T47D (cell line): ENCODE measurements at regions not wholly inside any gene's neighbourhood (a gene's known extent, or its start where the extent isn't known, plus 50 kb on each side); places are given as distances from the start of the nearest gene placed in this dataset.
"Not testable (repeated sequence)": the region's sequence is repeated elsewhere in the genome, so short reads cannot be mapped to it uniquely, and the experiment has no call there.

Experiments used
- DNase-seq, 2 experiments: peaks; one replicate each; pipeline versions ENCODE4 v3.0.0 to v3.0.0-alpha.2; 2011 to 2012; ENCODE audit warnings: low read depth in 1 of 2, low spot score in 1 of 2
- JUND ChIP-seq: IDR thresholded peaks from 2 replicates; pipeline ENCODE4 v1.6.1; 2012; ENCODE audit warnings: low read depth
- in situ Hi-C: cut with HindIII; loops from 2 replicates; pipeline ENCODE4 v1.10.0; 2016; ENCODE audit warnings: low sequenced_read_pairs, low pct_unique_long_range_greater_than_20kb

DNA sequence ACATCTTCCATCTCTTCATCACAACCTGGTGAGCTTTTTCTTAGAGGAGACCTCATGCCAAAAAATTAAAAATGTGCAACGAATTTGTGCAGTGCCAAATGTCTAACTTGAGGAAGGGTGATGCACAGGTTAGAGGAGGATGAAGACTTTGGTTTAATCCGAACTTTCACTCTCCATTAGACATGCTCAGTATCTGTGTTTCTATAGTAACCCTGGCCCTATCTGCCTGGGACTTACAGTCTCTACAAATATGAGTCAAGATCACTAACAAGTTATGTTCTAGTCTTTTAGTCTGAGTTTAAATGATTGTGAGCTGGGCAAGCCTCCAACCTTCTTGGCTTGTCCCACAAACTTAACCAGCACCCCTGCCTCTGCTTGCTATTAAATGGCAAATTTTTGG, 377.0 kb downstream of the BMP2 start:
- DNase-seq, result no peak
- in situ Hi-C loops, result no loop called here
- TF ChIP-seq JUND, result no peak

DNA sequence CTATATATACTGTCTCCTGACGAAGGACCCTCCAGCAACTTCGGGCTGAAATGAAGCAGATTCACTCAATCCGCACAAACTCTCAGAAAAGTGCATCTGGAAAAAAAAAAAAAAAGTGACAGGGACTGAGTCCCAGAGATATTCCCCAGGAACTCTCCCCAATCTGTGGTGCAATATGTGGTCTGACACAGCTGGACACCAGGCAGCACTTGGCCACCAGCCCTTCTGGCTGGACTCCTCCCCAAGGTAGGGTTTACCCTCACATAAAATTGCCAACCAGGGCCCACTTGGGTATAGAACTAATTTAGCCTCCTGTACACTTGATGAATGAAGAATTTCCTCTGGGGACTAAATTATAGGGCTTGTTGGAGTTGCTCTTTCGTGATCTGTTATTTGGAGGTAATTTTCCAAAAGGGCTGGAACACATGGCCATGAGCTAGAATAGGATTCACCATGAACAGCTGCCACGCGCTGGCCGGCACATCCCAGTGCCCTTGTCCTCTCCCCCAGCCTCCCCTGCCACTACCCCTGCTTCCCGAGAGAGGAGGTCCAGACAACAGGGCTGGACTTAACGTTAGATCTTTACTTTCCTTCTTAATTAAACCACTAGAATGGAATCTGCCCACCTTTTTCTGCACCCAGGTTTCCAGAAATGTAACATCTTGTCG, 379.2 kb downstream of the BMP2 start:
- DNase-seq, result no peak
- TF ChIP-seq JUND, result no peak
- in situ Hi-C loops, result no loop called here

DNA sequence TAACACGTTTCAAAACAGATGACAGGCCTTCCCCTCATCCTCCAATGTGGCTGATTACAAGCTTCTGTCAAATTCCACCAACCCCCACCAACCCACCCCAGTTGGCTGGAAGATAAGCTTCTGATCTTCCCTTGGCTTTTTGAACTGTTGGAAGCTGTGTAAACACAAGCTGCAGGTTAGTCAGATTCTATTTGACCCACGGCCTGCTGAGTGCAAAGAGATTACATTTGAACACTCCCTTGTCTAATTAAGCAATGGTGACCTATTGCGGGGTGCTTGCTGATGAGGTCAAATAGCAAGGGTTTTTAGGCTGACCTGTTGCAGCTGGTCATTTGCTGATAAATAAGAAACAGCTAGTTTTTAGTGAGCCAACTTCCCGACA, 379.7 kb downstream of the BMP2 start:
- DNase-seq, result no peak
- in situ Hi-C loops, result no loop called here

DNA sequence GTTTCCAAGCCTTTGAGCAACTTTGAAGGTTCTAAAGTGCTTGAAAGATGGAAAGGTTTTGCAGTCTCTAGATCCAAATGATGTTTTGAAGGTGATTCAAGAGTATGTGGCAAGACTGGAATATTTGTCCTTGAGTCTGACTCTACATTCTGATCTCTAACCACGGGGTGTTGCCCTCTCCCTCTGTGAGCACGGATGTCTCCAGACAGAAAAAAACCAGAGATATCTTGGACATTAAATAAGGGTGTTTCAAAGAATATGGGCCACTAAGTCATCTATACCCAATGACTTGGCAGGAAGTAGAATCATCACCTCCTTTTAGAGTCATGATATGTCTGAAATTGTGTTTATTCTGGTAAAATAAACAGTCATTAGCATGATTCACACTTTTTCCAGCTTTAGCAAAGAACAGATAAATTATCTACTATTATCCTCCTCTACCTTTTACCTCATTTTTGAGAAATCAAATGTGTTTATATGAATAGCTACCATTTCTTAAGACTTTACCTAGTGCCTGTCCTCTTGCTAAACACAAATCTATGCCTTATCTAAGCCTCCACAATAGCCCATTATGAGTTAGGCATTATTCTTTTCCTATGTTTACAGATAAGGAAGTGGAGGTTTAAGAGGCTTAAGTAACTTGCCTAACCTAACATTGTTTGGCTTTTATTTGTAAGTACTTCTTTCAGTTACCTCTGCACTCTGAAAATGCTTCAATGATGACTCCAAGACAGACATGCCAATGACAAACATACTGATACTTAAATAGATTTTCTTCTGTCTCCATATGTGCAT, 384.4 kb downstream of the BMP2 start:
- DNase-seq, result no peak
- in situ Hi-C loops, result no loop called here
- TF ChIP-seq JUND, result no peak

More for the DNA sequence above, 379.7 kb downstream of the BMP2 start:
- no peak for TF ChIP-seq JUND

DNA sequence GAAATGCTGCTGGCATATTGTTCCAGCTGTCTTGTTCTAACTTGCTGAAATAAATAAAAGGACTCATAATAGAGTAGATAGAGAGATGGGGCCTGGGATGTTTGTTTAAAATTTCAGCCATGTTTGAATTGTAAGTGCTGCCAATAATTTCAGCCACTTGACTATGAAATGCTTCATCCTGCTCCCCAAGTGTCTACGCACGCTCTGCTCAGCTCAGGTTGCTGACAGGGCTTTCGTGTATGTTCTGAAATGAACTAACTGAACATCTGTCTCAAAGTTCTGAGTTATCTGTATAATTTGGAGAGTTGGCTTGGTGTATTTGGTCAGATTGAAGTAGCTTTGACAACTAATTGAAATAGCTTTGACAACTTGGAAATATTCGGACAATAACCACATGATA, 387.8 kb downstream of the BMP2 start:
- DNase-seq, result no peak
- TF ChIP-seq JUND, result no peak
- in situ Hi-C loops, result no loop called here

DNA sequence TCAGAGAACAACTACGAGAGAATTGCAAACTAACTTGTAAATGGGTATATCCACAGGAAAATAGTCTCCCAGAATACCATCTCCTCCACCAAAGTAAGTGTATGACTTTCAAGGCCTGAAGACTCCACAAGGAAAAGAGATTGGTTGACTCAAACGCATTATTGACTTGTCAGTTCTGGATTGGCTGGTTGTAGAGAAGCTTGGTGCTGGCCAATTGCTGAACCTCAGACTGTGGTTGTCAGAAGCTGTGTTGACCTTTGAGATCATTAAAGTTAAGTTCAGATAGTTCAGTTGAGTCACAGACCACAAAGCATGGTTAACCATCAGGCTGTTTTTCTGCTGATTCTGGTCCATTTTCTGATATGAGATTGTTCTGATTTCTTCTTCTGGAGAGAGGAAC, 388.3 kb downstream of the BMP2 start:
- in situ Hi-C loops, result no loop called here
- TF ChIP-seq JUND, result no peak
- no peak for DNase-seq

DNA sequence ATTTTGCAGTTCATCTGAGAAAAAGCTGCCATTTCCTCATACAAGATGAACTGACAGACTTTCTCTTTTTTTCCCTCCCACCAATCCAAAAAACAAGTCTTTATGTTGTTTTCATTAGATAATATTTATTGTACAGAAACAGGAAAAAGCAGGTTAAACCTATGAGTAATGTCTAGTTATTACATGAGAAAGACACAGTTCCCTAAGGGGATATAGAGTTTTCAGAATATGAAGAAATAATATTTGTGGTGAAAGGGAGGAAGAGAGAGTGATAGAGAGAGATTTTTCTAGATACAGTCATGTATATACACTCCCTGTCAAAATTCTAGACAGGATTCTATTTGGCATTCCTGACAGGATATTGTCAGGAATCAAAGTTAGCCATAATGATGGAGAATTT, 392.4 kb downstream of the BMP2 start:
- no peak for TF ChIP-seq JUND
- in situ Hi-C loops, result no loop called here
- DNase-seq, result no peak

DNA sequence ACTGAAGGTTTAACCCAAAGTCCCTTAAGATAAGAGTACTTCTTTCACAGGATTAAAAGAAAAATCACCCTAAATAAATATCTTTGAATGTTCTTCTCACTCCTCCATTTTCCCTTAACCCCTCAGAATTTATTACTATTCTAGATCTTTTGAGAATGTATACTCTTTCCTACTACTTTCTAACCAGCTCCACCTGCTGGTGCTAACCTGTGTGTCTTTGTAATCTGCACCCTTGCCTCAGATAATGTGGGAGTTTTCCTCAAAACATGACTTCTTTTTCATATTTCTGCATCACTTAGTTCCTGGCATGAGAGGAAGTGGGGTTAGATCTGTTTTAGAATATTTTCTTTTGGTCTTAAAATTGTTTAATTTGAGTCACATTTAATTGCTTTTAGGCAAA, 394.2 kb downstream of the BMP2 start:
- in situ Hi-C loops, result no loop called here
- TF ChIP-seq JUND, result no peak
- peak in 1 of 2 experiments; percentile 27 for DNase-seq

DNA sequence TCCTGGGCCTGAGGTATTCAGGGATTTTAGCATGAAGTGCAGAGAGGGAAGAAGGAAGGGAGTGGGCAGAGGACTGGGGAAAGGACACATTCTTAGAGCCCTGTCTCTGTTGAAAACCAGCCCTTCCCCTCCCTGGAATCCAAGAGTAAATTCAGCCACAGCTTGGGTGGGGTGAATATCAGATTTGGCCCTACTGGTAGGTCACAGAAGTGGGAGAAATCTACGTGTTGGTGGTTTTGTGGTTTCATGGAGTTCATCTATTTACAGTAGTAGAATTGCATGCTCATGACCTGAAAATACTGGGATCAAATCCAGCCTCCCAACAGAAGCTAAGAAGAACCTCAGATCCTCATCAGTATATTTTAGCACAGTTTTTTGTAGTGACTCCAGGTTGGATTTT, 404.4 kb downstream of the BMP2 start:
- no peak for DNase-seq
- no peak for TF ChIP-seq JUND
- in situ Hi-C loops, result no loop called here

DNA sequence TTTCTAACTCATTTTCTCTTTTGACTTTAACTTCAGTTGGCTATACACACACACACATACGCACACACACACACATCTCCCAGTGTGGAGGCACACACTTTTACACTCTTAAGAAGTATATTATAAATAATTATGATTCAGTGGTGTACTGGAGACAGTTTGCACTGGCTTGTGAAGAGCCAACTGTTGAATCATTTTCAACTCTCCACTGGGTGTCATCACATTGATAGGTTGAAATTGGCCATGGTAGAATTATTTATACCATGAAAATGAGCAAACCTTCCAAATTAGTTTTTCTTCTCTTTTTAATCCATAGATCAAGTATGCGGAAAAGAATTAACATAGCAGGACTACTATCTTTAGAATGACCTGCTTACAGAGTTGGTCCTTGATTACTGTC, 407.1 kb downstream of the BMP2 start:
- no peak for DNase-seq
- TF ChIP-seq JUND, result no peak
- in situ Hi-C loops, result no loop called here

DNA sequence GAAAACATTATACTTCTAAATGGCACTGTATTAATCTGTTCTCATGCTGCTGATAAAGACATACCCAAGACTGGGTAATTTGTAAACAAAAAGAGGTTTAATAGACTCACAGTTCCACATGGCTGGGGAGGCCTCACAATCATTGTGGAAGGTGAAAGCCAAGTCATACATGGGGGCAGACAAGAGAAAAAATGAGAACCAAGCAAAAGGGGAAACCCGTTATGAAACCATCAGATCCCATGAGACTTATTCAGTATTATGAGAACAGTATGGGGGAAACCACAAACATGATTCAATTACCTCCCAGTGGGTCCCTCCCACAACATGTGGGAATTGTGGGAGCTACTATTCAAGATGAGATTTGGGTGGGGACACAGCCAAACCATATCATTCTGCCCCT, 408.3 kb downstream of the BMP2 start:
- DNase-seq, in situ Hi-C loops: not testable (repeated sequence)

DNA sequence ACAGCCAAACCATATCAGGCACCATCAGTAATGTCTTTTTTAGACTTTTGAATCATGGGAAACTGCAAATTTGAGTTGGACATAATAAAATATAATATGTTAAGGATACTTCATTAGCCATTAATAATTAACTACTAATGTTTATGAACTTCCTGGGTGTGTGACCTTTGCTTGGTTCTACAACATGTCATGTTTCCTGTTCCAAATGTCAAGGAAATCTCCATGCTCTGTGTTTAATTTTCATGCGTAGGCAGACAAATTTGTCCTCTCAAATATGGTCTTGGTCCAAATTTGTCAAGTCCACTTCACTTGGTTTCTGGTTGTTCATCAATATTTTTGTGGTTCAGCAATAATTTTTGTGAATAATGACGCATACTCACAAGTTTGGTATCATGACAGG, 410.5 kb downstream of the BMP2 start:
- no peak for TF ChIP-seq JUND

DNA sequence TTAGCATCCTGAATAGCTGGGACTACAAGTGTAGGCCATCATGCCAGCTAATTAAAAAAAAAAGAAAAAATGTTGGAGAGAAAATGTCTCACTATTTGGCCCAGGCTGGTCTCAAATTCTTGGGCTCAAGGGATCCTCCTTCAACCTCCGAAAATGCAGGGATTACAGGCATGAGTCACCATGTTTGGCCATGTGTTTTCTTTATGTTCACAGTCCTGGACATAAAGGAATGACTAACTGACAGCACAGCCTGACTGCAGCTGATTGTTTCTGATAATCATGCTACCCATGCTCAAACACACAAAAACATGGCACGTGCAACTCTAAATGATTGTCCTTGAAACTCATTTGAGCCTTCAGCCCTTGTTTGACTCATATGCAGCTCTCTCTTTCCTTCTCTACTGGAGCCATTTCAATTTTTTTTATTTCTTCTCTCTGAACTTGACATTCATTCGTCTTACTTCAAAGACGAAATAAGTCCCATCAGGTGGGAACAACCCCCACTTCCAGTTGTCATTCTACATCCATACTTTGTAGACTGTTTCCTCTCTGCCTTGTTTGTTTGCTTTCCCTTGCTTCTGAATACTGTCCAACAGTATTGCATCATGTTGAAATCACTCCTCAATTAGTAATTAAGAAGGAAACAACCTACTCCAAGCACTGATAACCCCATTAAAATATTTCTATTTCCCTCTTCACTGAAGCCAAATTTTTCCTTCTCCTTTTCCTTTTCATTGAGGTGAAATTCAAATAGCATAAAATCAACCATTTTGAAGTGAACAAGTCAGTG, 413.0 kb downstream of the BMP2 start:
- no peak for TF ChIP-seq JUND
- no peak for DNase-seq
- in situ Hi-C loops, result no loop called here

More for the DNA sequence above, 410.5 kb downstream of the BMP2 start:
- in situ Hi-C loops, result no loop called here
- DNase-seq, result no peak
